Activated gamma-delta T cell (primary cell): ENCODE measurements at regions not wholly inside any gene's neighbourhood (a gene's known extent, or its start where the extent isn't known, plus 50 kb on each side); places are given as distances from the start of the nearest gene placed in this dataset.
"Not testable (repeated sequence)": the region's sequence is repeated elsewhere in the genome, so short reads cannot be mapped to it uniquely, and the experiment has no call there.

Experiments used
- DNase-seq: peaks from one replicate; lab custom pipeline; 2025; lab: John Stamatoyannopoulos, UW

DNA sequence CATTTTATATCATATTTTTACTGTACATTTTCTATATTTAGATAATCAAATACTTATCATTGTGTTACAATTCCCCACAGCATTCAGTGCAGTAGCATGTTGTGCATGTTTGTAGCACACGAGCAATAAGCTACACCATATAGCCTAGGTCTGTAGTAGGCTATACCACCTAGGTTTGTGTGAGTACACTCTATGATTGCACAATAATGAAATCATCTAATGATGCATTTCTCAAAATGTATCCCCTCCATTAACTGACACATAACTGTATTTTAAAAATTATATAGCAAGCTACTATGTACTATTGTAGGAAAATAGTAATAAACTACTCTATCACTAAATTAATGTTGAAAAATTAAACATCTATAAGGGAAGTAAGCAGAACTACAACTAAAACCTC lies 518.4 kb upstream of the PABPC4L start:
- DNase-seq: no peak

DNA sequence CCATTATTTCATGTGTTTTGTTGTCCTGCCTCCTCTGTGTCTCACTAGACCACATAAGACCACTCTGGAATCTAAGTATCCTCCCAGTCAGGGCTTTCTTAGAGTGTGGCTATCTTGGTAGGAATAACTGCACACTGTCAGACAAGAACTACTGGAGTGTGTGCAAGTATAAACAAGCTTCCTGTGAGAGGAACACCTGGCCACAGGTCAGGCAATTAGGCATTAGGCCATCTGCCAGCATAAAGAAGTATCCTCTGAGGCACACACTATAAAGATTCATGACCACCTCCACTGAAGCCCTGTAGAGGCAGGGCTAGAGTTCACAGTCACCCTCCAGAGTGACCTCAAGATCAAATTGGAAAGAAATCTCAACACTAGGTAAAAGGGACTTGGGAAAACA lies 507.0 kb upstream of the PABPC4L start:
- DNase-seq: no peak

DNA sequence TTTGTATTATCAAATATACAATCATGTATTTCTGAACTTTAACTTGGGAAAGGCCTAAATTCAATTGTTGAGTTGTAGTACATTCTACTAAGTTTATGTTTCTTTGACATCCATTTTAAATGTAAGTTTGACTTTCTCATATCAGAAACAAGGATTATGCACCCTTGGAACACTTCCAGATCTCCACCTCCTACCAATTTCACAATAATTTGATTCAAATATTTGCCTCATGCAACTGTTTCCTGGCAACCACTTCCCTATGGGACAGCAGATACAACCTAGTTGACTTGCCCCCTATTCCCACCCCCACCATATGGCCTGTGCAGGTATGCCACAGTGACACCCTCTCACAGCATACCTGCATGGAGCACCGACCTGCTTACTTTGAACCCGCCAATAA lies 506.4 kb upstream of the PABPC4L start:
- no peak for DNase-seq

DNA sequence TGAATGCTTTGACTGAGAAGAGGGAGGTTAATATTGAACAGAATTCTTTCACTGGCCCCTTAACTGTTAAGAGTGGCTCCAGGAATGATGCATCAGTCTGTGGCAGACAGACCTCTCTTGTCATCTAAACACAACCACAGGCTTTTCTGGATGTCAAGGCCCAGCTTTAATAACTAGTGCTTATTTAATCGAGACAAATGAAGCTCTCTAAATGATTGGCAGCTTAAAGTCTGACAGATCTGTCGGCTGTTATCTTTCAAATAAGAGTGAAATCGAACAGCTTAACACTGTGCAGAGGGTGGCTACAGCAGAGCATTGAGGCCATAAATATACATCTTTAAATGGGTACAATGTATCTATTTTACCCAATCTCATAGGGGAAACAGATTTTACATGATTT lies 500.8 kb upstream of the PABPC4L start:
- no peak for DNase-seq

- no peak for DNase-seq
Observed at GRCh38 chr4:134700251-134700650, 498.7 kb upstream of the PABPC4L start.

DNA sequence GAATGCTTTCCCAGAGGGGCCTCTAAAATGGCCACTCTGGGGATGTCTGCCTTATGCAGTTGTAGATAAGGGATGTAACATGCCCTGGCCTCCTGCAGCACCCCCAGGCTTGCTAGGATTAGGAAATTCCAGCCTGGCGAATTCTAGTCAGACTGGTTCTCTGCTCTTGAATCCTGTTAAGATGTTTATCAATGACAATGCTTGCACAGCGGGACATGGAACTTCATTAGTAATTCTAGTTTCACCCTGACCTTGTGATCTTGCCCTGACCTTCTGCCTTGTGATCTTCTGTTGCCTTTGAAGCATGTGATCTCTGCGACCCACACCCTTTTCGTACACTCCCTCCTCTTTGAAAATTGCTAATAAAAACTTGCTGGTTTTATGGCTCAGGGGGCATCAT lies 497.2 kb upstream of the PABPC4L start:
- not testable (repeated sequence) for DNase-seq

- no peak for DNase-seq
Observed at GRCh38 chr4:134695433-134695832, 493.8 kb upstream of the PABPC4L start.

DNA sequence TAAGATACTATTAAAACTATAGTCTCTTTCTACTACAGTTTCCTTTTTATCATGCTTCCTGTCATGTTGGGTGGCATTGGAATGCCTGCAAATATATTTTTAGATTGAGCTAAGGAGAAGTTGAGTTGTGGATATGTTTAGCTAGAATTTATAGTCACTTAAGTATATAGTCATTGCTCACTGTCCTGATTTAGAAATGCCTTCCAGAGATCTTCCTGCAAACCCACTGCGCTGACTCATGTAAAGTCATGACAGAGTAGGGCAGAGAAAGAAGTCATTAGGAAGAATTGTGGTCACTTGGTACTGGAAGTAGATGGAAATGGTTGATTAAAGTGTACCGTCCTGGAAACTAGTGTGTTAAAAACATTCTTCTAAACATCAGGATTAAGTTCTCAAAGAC lies 490.3 kb upstream of the PABPC4L start:
- DNase-seq: no peak

- DNase-seq: no peak
Observed at GRCh38 chr4:134687646-134688628, 486.3 kb upstream of the PABPC4L start.

DNA sequence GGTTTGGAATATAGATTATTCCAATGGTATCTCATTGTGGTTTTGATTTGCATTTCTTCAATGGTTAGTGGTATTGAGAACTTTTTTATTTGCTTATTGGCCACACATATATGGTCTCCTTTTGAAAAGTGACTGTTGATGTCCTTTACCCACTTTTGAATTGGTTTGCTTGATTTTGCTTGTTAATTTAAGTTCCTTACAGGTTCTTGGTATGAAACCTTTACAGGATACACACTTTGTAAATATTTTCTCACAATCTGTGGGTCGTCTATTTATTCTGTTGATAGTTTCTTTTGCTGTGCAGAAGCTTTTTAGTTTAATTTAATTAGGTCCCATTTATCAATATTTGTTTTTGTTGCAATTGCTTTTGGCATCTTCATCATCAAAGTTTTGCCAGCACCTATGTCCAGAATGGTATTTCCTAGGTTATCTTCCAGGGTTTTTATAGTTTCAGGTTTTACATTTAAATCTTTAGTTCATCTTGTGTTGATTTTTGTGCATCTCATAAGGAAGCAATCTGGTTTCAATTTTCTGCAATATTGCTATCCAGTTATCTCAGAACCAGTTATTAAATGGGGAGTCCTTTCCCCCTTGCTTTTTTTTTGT lies 475.7 kb upstream of the PABPC4L start:
- DNase-seq: no peak

- no peak for DNase-seq
Observed at GRCh38 chr4:134668237-134668636, 466.6 kb upstream of the PABPC4L start.

- no peak for DNase-seq
Observed at GRCh38 chr4:134666640-134667039, 465.1 kb upstream of the PABPC4L start.

GRCh38 chr4:134665429-134665828 lies 463.8 kb upstream of the PABPC4L start:
- no peak for DNase-seq

GRCh38 chr4:134663742-134664141 lies 462.2 kb upstream of the PABPC4L start:
- no peak for DNase-seq

- DNase-seq: no peak
Observed at GRCh38 chr4:134650461-134650860, 448.9 kb upstream of the PABPC4L start.

DNA sequence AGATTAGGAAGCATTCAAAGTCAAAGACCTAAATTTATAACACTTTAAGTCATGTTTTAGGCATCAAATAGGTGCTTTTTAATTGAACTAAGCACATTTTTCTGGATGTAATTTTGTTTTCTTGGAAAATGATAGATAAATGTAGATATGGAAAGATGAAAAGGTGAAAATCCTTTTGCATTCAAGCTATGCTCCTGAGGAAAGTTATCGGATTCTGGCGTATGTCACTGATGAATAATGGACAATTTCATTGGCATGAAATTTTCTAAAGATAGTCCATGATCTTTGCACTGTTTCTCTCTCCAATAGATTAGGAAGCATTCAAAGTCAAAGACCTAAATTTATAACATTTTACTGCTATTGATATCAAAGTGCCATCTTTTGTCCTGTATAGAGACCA lies 444.2 kb upstream of the PABPC4L start:
- DNase-seq: no peak

- DNase-seq: no peak
Observed at GRCh38 chr4:134636338-134637051, 434.9 kb upstream of the PABPC4L start.

- no peak for DNase-seq
Observed at GRCh38 chr4:134634301-134634700, 432.7 kb upstream of the PABPC4L start.

GRCh38 chr4:134632056-134632455 lies 430.5 kb upstream of the PABPC4L start:
- DNase-seq: no peak

DNA sequence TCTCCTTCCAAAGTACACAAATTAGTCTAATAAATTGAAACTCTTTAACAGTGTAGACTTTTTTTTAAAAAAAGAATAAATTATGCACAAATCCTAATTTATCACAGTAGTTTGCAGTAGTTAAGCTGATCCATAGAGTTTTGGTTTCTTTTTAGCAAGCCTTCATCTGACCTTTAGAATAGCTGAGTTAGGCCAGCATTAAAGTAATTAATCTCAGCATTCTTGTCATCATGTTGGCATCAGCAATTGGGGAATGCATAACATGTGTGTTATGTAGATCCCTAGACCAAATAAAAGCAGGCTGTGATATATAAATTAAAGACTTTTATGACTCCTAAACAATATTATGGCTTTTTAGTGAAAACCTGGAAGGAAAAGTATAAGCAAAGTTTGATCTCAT lies 426.5 kb upstream of the PABPC4L start:
- DNase-seq: no peak

- DNase-seq: no peak
Observed at GRCh38 chr4:134627366-134627765, 425.8 kb upstream of the PABPC4L start.

DNA sequence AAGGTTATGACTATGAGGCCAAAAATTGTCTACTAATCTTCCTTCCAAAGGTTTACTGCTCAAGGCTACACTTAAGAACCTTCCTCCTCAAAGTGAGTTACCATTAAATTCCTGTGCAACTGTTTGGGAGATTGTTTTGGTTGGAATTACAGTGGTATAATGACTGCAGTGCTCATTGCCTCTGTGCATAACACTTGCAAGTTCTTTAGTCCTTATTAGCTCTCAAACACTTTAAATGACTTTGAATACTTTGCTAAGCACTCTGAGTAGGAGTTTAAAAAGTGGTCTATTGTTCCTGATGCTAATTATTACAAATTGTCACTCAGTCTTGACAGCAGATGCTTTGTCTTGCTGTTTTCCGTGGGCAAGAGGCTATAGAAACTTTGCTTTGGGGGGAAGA lies 422.8 kb upstream of the PABPC4L start:
- DNase-seq: no peak
